Tibial artery (tissue), 4 donors: ENCODE measurements at regions not wholly inside any gene's neighbourhood (a gene's known extent, or its start where the extent isn't known, plus 50 kb on each side); places are given as distances from the start of the nearest gene placed in this dataset.
"Not testable (repeated sequence)": the region's sequence is repeated elsewhere in the genome, so short reads cannot be mapped to it uniquely, and the experiment has no call there.

ENCODE experiments used
- DNase-seq, 2 donors: peaks; one replicate each; pipeline ENCODE4 v3.0.0-alpha.2; 2019
- H3K27ac ChIP-seq, 2 donors: fragments of 200-600 bp; sonication (generic) in 1 of 2; 1 replicate in 1 of 2; 2 replicates in 1 of 2; pipeline ENCODE4 v1.5.1; 2018 to 2019; ENCODE audit warnings: mild to moderate bottlenecking in 1 of 2
- H3K27me3 ChIP-seq, 2 donors: fragments of 200-600 bp; sonication (generic) in 1 of 2; one replicate each; pipeline versions ENCODE4 v1.5.1 to v1.6.0; 2016 to 2019
- H3K36me3 ChIP-seq, 3 donors: fragments of 200-600 bp; sonication (generic) in 2 of 3; one replicate each; pipeline ENCODE4 v1.5.1; 2016 to 2019; ENCODE audit warnings: mild to moderate bottlenecking in 2 of 3
- H3K4me1 ChIP-seq, 4 donors: fragments of 200-600 bp; sonication (generic) in 2 of 4; 1 replicate in 3 of 4; 2 replicates in 1 of 4; pipeline ENCODE4 v1.5.1; 2016 to 2019
- H3K4me3 ChIP-seq, 2 donors: fragments of 200-600 bp; sonication (generic) in 1 of 2; 1 replicate in 1 of 2; 2 replicates in 1 of 2; pipeline ENCODE4 v1.5.1; 2018 to 2019; ENCODE audit warnings: mild to moderate bottlenecking in 2 of 2
- H3K9me3 ChIP-seq, 3 donors: fragments of 200-600 bp; sonication (generic) in 1 of 3; one replicate each; pipeline ENCODE4 v1.5.1; 2016 to 2019
- CTCF ChIP-seq, 2 experiments: fragments of 200-600 bp in 1 of 2; fragments of 450-650 bp in 1 of 2; IDR thresholded peaks; one replicate each; pipeline ENCODE4 v1.5.1; 2017 to 2019; ENCODE audit warnings: antibody characterized with exemption in 2 of 2, mild to moderate bottlenecking in 1 of 2, moderate library complexity in 1 of 2
- intact Hi-C: fragments of 100-400 bp; cut with DNase I; formaldehyde crosslinking; loops from one replicate; pipeline ENCODE4 v1.15.0; 2023; ENCODE audit warnings: low total_unique reads

- TF ChIP-seq CTCF (IDR thresholded peaks at IDR 0.05), result no peak
- intact Hi-C loops, result no loop called here
- no peak overlapping the region for H3K4me3 ChIP-seq
- no peaks in the 10 kb centered on the region for H3K36me3 ChIP-seq
- DNase-seq, result no peak
- H3K4me1 ChIP-seq, result no peaks in the 10 kb centered on the region
- H3K27me3 ChIP-seq, result no peaks in the 10 kb centered on the region
- H3K9me3 ChIP-seq, result peaks cover 0 to 14% (median 5%) of the 10 kb centered on the region in 3 donors
- H3K27ac ChIP-seq, result no peak overlapping the region
Measured at GRCh38 chr4:135408109-135408508, 1206.5 kb upstream of the PABPC4L start.

- H3K27ac ChIP-seq, H3K27me3 ChIP-seq, intact Hi-C loops, DNase-seq, H3K4me1 ChIP-seq, H3K36me3 ChIP-seq, H3K4me3 ChIP-seq: not testable (repeated sequence)
- H3K9me3 ChIP-seq, result peaks cover 0 to 14% (median 5%) of the 10 kb centered on the region in 3 donors
Measured at GRCh38 chr4:135406597-135406996, 1205.0 kb upstream of the PABPC4L start.

GRCh38 chr4:135385830-135386581 is 1184.4 kb upstream of the PABPC4L start:
- H3K4me3 ChIP-seq, result no peak overlapping the region
- no peak overlapping the region for H3K27ac ChIP-seq
- DNase-seq, result no peak
- H3K9me3 ChIP-seq, result no peaks in the 10 kb centered on the region
- no peaks in the 10 kb centered on the region for H3K27me3 ChIP-seq
- H3K4me1 ChIP-seq, result no peaks in the 10 kb centered on the region
- intact Hi-C loops, result no loop called here
- H3K36me3 ChIP-seq, result no peaks in the 10 kb centered on the region
- TF ChIP-seq CTCF (IDR thresholded peaks at IDR 0.05), result no peak

GRCh38 chr4:135383356-135384288 is 1182.0 kb upstream of the PABPC4L start:
- Histone ChIP-seq H3K4me1 (no peaks in the 10 kb centered on the region), H3K9me3 (no peaks in the 10 kb centered on the region), H3K27me3 (no peaks in the 10 kb centered on the region), H3K36me3 (no peaks in the 10 kb centered on the region), H3K27ac (no peak overlapping the region), H3K4me3 (no peak overlapping the region)
- intact Hi-C loops, result no loop called here
- DNase-seq, result no peak
- TF ChIP-seq CTCF (IDR thresholded peaks at IDR 0.05), result no peak

GRCh38 chr4:135382280-135382959 is 1180.8 kb upstream of the PABPC4L start:
- no peaks in the 10 kb centered on the region for H3K9me3 ChIP-seq
- no peak for DNase-seq
- intact Hi-C loops, result no loop called here

More at GRCh38 chr4:135382280-135382959, 1180.8 kb upstream of the PABPC4L start:
- no peaks in the 10 kb centered on the region for H3K4me1 ChIP-seq
- no peak overlapping the region for H3K4me3 ChIP-seq
- no peaks in the 10 kb centered on the region for H3K36me3 ChIP-seq
- no peaks in the 10 kb centered on the region for H3K27me3 ChIP-seq
- H3K27ac ChIP-seq, result no peak overlapping the region
- TF ChIP-seq CTCF (IDR thresholded peaks at IDR 0.05), result no peak
